ENCODE measurements at regions not wholly inside any gene's neighbourhood (a gene's known extent, or its start where the extent isn't known, plus 50 kb on each side); places are given as distances from the start of the nearest gene placed in this dataset.

- H3K9me3 ChIP-seq: no peaks in the 10 kb centered on the region
- TF ChIP-seq EP300 (IDR thresholded peaks at IDR 0.05; ENCODE audit: low read depth) (no peak), POLR2A (IDR thresholded peaks at IDR 0.05) (no peak), POLR2AphosphoS5 (IDR thresholded peaks at IDR 0.05) (no peak), CTCF (IDR thresholded peaks at IDR 0.05) (no peak)
- intact Hi-C loops (cut with DNase I; ENCODE audit: low total_unique reads) (no loop called here), in situ Hi-C loops (cut with MboI; ENCODE audit: low pct_ligation_motif_present in 1 of 4, low pct_unique_long_range_greater_than_20kb in 1 of 4, low sequenced_read_pairs in 3 of 4) (no loop called here)
- no peaks in the 10 kb centered on the region for H3K36me3 ChIP-seq
- no peaks in the 10 kb centered on the region for H3K4me1 ChIP-seq
- no peak overlapping the region for H3K27ac ChIP-seq
- DNase-seq: no peak
- no peak overlapping the region for H3K4me3 ChIP-seq
- no peaks in the 10 kb centered on the region for H3K27me3 ChIP-seq
- 81 to 86% methylated on average over 1 of the region's 1 CpG for WGBS, 2 donors (ENCODE audit: low coverage in 1 of 2)
These were observed 1626.3 kb upstream of the CELF4 start for GRCh38 chr18:39191931-39192330.

GRCh38 chr18:39191058-39191457 lies 1625.5 kb upstream of the CELF4 start:
- in situ Hi-C loops (cut with MboI; ENCODE audit: low pct_ligation_motif_present in 1 of 4, low pct_unique_long_range_greater_than_20kb in 1 of 4, low sequenced_read_pairs in 3 of 4): no loop called here
- DNase-seq: no peak

GRCh38 chr18:39190508-39190907 lies 1624.9 kb upstream of the CELF4 start:
- DNase-seq: no peak
- Histone ChIP-seq H3K27ac (no peak overlapping the region), H3K27me3 (no peaks in the 10 kb centered on the region), H3K4me1 (no peaks in the 10 kb centered on the region), H3K4me3 (no peak overlapping the region), H3K36me3 (no peaks in the 10 kb centered on the region), H3K9me3 (no peaks in the 10 kb centered on the region)
- in situ Hi-C loops (cut with MboI; ENCODE audit: low pct_ligation_motif_present in 1 of 4, low pct_unique_long_range_greater_than_20kb in 1 of 4, low sequenced_read_pairs in 3 of 4): no loop called here
- intact Hi-C loops (cut with DNase I; ENCODE audit: low total_unique reads): no loop called here
- TF ChIP-seq POLR2AphosphoS5 (IDR thresholded peaks at IDR 0.05) (no peak), POLR2A (IDR thresholded peaks at IDR 0.05) (no peak), CTCF (IDR thresholded peaks at IDR 0.05) (no peak), EP300 (IDR thresholded peaks at IDR 0.05; ENCODE audit: low read depth) (no peak)
- WGBS, 2 donors (ENCODE audit: low coverage in 1 of 2): 73 to 86% methylated on average over 3 of the region's 3 CpGs

More at GRCh38 chr18:39191058-39191457, 1625.5 kb upstream of the CELF4 start:
- Histone ChIP-seq H3K9me3 (no peaks in the 10 kb centered on the region), H3K4me3 (no peak overlapping the region), H3K27ac (no peak overlapping the region), H3K36me3 (no peaks in the 10 kb centered on the region), H3K27me3 (no peaks in the 10 kb centered on the region), H3K4me1 (no peaks in the 10 kb centered on the region)
- TF ChIP-seq CTCF (IDR thresholded peaks at IDR 0.05) (no peak), EP300 (IDR thresholded peaks at IDR 0.05; ENCODE audit: low read depth) (no peak), POLR2AphosphoS5 (IDR thresholded peaks at IDR 0.05) (no peak), POLR2A (IDR thresholded peaks at IDR 0.05) (no peak)
- intact Hi-C loops (cut with DNase I; ENCODE audit: low total_unique reads): no loop called here
- 92 to 94% methylated on average over 2 of the region's 2 CpGs for WGBS, 2 donors (ENCODE audit: low coverage in 1 of 2)

- WGBS, 2 donors (ENCODE audit: low coverage in 1 of 2): 71 to 80% methylated on average over 1 to 2 of the region's 2 CpGs
- Histone ChIP-seq H3K27me3 (no peaks in the 10 kb centered on the region), H3K4me1 (no peaks in the 10 kb centered on the region), H3K9me3 (no peaks in the 10 kb centered on the region), H3K4me3 (no peak overlapping the region), H3K27ac (no peak overlapping the region), H3K36me3 (no peaks in the 10 kb centered on the region)
- no peak for TF ChIP-seq EP300 (IDR thresholded peaks at IDR 0.05; ENCODE audit: low read depth)
- TF ChIP-seq CTCF (IDR thresholded peaks at IDR 0.05): no peak
- TF ChIP-seq POLR2AphosphoS5 (IDR thresholded peaks at IDR 0.05): no peak
- no peak for TF ChIP-seq POLR2A (IDR thresholded peaks at IDR 0.05)
- no peak for DNase-seq
- in situ Hi-C loops (cut with MboI; ENCODE audit: low pct_ligation_motif_present in 1 of 4, low pct_unique_long_range_greater_than_20kb in 1 of 4, low sequenced_read_pairs in 3 of 4): no loop called here
- intact Hi-C loops (cut with DNase I; ENCODE audit: low total_unique reads): no loop called here
These were observed 1622.7 kb upstream of the CELF4 start for GRCh38 chr18:39188278-39188677.
